GM18508 (cell line): ENCODE measurements at regions not wholly inside any gene's neighbourhood (a gene's known extent, or its start where the extent isn't known, plus 50 kb on each side); places are given as distances from the start of the nearest gene placed in this dataset.

Experiments
- ATAC-seq: cut with Tn5 transposase; IDR thresholded peaks from one replicate; pipeline ENCODE4 v1.9.1; 2021; ENCODE audit warnings: moderate number of reproducible peaks; ENCODE audit not compliant: insufficient read depth, unreplicated experiment

GRCh38 chr7:17506596-17506995 lies 208.1 kb downstream of the AHR start:
- ATAC-seq, result no peak

GRCh38 chr7:17507717-17508116 lies 209.3 kb downstream of the AHR start:
- ATAC-seq, result no peak

- no peak for ATAC-seq
These were observed 213.8 kb downstream of the AHR start for GRCh38 chr7:17512181-17512675.

DNA sequence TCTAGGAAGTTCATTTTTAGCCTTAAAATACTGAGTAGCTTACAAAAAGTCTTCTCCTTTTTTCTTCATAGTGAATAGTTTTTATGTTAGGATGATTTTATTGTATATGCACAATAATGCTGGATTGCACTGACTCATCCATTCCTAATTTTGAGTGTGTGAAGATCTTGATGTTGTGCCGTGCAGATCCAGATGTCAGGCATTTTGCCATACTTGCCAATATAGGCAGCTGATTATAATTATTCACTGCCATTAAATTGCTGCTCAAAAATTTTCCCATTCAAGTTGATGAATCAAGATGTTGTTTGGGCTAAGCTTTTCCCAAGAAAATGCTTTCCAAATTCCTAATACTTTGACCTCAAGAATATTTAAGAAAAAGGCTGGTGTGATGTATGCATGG lies 218.3 kb downstream of the AHR start:
- no peak for ATAC-seq

DNA sequence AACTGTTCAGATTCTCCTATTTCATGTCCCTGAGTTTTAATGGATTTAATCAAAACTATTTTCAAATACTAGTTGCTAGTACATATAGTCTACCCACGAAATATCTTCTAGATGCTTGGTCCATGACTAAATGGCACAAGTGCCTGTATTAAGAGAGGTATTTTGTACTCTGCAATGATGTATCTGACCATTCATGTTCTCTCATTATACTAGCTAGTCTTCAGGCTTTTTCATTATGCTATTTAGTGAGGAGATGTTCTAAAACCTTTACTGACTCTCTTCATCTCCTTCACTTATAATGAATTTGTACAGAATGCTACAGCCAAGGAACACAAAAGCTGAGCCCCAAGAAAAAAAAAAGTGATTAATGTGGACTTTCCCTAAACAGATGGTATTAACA lies 222.5 kb downstream of the AHR start:
- no peak for ATAC-seq

DNA sequence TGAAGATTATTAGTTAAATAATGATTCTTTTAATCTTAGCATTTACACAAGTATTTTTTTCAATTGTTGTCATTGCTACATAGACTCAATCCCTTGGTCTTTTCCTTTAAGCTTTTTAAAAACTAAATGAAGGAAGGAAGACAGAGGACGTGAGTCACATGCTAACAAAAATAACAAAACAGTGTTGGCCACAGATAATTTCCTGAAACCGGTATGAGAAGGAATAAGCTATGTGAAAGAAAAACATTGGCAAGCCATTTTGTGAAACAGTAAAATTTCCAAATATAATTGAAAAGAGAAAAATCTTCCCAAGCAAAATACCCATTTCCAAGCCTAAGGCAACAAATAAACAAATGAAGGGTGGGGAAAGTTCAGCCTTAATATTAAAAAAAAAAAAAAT lies 223.0 kb downstream of the AHR start:
- no peak for ATAC-seq

- ATAC-seq, result no peak
These were observed 225.6 kb downstream of the AHR start for GRCh38 chr7:17523813-17524739.

DNA sequence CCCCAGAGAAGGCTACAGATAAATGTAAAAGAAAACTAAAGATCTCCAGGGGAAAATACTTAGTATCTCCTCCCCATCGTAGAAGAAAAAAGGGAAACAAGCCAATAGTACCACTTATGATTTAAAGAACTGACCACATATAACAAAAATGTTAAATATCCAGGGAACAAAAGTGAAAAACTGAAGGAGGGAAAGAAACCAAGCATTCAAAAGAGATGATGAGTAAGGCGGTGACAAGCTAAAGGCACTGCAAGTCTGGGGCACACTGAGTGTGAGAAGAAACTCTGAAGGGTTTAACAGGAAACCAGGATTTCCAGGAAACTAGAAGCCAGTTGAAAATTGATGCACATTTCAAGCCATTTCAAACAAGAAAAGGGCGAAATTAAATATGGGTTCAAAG lies 226.3 kb downstream of the AHR start:
- ATAC-seq, result no peak

DNA sequence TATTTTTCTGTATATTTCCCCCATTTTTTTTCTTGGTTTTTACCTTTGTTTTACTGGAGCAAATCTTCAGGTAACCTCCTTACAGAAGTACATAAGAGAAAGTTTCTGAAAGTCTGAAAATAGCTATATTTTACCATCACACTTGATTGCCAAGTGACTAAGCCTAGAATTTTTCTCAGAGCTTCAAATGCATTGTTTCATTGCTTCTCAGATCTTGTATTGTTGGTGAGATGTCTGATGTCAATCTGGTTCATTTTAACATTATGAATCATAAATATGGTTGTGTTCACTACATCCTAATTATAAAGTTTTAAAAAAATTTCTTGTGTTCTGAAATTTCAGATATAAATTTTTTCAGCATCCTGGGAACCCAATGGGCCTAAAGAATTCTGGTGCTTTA lies 228.2 kb downstream of the AHR start:
- ATAC-seq, result no peak

DNA sequence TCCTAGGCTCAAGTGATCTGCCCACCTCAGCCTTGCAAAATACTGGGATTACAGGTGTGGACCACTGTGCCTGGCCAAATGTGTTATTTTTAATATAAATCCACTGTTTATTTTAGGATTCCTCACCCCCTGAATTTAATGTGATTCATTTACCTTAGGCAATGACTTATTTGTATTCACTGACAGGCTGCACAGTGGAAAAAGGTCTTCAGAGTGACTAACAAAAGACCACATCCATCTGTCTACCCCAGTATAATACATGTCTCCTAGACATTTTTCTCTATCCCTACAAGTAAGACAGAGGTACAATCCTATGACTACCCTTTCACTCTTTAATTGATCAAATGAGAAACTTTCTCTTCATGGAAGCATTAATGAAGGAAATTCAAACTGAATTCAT lies 230.2 kb downstream of the AHR start:
- no peak for ATAC-seq

DNA sequence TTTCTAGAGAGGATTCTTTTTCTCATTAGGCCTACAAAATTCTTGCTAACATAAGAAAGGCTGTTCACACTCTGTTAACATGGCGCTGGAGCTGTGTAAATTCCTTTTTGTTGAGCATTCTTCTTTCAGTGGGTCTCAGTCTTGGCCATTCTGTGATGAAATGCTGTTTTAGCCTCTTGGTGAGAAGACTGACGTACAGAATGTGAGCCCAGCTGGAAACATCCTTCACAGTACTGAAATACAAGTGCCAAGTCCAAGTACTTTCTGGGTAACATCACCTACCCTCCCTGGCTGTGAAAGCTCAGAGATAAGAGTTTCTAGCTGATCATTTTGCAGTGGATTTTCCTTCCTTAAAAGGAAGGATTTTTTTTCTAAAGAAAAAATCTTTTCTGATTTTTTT lies 231.8 kb downstream of the AHR start:
- no peak for ATAC-seq

DNA sequence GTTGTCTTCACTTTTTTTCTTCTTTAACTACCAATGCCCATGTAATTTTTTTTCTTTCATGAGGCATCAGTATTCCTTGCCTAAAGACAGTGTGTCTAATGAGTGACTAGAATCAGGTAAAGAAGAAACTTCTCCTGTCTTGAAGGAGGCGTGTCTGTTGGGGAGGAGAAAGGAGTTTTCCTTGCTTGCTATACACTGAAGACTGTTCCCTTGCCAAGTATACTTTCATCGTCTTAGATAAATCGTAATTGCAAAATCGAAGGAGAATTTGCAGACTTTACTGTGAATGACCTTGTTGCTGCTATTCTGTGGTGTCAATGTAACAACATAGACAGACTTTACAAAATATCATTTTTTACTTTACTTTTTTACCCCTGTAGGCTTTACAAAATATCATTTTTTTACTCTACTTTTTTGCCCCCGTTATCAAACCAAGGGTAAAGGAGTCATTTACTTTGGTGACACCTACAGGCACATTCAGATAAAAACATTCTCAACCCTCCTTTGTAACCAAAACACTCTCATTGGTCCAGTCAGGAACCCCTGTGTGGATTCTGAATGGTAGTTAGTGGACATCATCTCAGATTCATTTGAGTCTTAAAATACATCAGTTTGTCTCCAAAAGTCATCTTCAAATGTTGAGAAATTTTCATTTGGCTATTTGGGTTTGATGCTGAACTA lies 232.4 kb downstream of the AHR start:
- ATAC-seq, result no peak

GRCh38 chr7:17532861-17533404 lies 234.5 kb downstream of the AHR start:
- ATAC-seq, result no peak

DNA sequence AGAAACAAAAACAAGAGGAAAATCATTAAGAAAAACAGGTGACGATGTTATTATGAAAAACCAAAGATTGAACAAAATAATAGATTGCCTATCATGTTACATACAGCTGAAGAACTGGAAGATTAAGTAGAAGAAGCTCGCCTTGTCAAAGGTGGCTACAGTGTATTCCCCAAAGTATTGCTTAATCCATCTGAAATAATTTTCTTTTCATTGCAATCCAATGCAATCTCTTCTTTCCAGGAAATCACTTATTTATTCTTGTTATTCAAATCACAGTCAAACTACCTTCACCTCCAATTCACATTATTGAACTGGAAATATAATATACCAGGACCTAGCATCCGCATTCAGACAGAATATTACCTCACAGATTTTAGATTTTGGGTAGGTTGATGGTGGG lies 235.9 kb downstream of the AHR start:
- no peak for ATAC-seq

DNA sequence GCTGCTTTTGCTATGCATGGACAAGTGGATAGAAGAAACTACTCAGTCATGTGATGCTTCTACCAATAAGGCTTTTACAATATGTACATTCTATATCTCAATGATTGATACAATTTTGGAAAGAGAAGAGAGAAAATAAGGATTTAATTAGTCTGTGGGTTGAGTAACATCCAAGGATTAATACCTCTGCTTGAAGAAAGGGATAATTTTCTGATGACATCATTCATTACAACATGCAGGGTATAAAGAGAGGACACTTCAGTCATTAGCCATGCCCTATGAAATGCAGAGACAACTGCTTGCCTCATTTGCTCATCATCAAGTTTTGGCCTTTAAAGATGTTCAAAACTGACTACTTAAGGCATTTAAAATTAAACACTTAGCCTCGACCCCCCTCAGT lies 237.3 kb downstream of the AHR start:
- ATAC-seq, result no peak

- ATAC-seq, result no peak
These were observed 245.9 kb downstream of the AHR start for GRCh38 chr7:17544401-17544800.

DNA sequence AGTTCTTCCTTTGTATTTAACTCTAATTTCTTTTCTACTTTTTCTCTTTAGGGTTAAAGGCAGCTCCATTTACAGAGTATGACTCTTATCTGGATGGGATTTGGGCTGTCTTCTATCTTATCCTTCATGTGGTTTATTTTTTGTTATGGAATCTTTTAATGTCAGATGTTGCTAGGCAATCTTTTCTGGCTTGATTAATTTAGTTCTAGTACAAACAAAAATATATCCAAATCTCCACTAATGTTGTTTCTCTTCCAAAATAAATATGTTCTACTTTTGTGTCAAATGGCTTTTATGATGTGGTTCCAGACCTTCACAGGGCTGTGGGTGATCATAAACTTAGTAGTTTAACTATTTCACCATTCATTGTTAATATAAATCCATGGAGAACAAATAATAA lies 246.9 kb downstream of the AHR start:
- ATAC-seq, result no peak

DNA sequence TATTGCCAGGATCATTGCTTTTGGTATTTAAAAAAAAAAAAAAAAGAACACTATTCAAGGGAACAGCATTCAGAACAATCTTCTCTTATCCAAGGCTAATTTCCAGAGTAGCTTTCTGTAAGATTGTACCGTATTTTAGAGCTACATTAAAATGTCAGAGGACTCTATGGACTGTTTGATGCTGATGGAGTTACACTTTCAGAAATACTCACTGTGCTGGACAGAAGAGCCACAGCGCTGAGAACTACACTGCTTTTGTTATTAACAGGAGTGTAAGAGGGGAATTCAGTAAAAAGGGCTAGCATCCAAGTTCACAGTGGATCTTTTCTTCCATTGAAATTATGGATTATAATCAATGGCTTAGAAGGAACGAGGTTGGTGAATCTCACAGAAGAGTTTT lies 247.7 kb downstream of the AHR start:
- ATAC-seq, result no peak

GRCh38 chr7:17546592-17546991 lies 248.1 kb downstream of the AHR start:
- no peak for ATAC-seq

DNA sequence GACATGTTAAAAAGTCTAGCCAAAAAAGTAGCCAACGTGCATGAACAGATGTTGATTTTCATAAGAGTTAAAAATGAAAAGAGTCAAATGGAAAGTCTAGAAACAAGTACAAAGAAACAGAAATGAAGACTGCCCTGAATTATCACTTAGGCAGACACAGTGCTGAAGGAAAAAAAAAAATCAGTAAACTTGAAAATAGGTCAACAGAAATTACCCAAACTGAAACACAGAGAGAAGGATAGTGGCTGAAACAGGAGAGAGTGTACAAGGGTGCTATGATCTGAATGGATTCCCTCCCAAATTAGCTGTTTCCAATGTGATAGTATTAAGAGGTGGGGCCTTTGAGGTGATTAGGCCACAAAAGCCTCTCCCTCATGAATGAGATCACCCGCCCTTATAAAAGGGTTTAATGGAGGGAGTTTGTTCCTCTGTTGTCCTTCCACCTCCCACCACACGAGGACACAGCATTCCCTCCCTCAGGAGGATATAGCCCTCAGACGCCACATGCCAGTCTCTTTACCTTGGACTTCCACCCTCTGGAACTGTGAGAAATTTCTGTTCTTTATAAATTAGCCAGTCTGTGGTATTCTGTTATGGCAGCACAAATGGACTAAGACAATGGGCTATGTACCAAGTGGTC lies 249.7 kb downstream of the AHR start:
- no peak for ATAC-seq

DNA sequence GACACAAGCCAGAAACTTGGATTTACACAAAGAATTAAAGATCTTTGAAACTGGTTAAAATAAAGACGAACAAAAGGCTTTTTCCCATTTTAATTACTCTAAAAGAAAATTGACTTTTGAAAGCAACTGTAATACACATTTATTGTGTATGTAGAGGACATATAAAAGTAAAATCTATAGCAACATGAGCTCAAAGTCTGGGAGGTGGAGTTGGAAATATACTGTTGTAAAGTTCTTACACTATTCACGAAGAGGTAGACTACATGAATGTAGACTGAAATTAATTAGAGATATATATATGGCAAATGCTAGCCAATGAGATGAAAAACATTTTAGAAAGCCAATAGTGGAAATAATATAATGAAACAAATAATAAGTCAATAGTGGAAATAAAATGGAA lies 251.0 kb downstream of the AHR start:
- ATAC-seq, result no peak
